Spinal cord (tissue), 9 donors: ENCODE measurements at regions not wholly inside any gene's neighbourhood (a gene's known extent, or its start where the extent isn't known, plus 50 kb on each side); places are given as distances from the start of the nearest gene placed in this dataset.

ENCODE experiments used
- DNase-seq, 6 donors: peaks; one replicate each; pipeline versions ENCODE4 v3.0.0 to v3.0.0-alpha.2; 2013 to 2015; ENCODE audit warnings: low spot score in 6 of 6, low read depth in 4 of 6
- H3K27ac ChIP-seq: one replicate; pipeline ENCODE4 v1.5.1; 2013; ENCODE audit warnings: low read depth, low read length, control low read depth
- H3K27me3 ChIP-seq: one replicate; pipeline ENCODE4 v1.6.1; 2013; ENCODE audit warnings: low read length; ENCODE audit not compliant: control insufficient read depth, insufficient read depth
- H3K36me3 ChIP-seq: one replicate; pipeline ENCODE4 v1.6.1; 2013; ENCODE audit warnings: low read length; ENCODE audit not compliant: control insufficient read depth, insufficient read depth
- H3K4me1 ChIP-seq: one replicate; pipeline ENCODE4 v1.6.1; 2013; ENCODE audit warnings: low read length; ENCODE audit not compliant: control insufficient read depth, insufficient read depth
- H3K4me3 ChIP-seq: one replicate; pipeline ENCODE4 v1.5.1; 2013; ENCODE audit warnings: low read depth, low read length, control low read depth
- H3K9me3 ChIP-seq: one replicate; pipeline ENCODE4 v1.6.1; 2013; ENCODE audit warnings: low read length; ENCODE audit not compliant: control insufficient read depth, insufficient read depth
- WGBS: methylation state at CpG from one replicate; pipeline ENCODE4 v1.1.5; 2013; ENCODE audit warnings: missing lambda C conversion rate; ENCODE audit not compliant: insufficient coverage; 5-methylcytosine and 5-hydroxymethylcytosine counted together
- donor health status: healthy.

DNA sequence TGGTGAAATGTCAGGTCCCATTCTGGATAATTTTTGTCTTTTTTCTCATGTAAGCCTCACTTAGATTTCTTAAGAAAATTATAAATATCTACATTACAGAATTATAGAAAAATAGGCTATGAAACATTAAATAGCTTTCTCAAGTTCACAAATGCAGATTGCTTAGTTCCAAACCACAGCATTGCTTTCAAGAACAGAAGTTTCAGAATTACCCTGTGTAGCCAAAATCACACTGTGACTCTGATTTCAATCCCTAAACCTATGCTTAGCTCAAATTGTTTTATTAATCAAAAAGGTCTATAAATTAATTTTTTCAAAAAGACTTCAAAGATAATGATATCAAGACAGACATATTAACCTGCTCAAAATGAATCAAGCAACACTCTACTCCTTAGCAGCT, 881.2 kb upstream of the PCDH20 start:
- no peak overlapping the region for H3K27ac ChIP-seq
- no peaks in the 10 kb centered on the region for H3K9me3 ChIP-seq
- no peak overlapping the region for H3K4me3 ChIP-seq
- no peak for DNase-seq
- H3K4me1 ChIP-seq = no peaks in the 10 kb centered on the region
- H3K36me3 ChIP-seq = no peaks in the 10 kb centered on the region
- H3K27me3 ChIP-seq = no peaks in the 10 kb centered on the region

DNA sequence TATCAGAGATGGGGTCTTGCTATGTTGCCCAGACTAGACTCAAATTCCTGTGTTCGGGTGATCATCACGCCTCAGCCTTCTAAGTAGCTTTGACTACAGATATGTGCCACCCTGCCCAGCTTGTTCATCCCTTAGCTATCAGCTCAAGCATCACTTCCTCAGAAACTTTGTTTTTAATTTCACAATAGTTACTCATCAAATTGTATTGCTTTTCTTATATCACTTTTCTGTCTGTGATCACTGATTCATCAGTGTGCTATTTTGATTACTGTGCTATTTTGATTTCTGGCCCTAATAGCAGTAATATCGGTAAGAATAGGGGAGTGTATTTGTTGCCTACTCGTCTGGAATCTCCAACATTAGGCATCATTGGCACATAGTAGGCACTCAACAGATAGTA, 878.6 kb upstream of the PCDH20 start:
- Histone ChIP-seq H3K9me3 (no peaks in the 10 kb centered on the region), H3K27me3 (no peaks in the 10 kb centered on the region), H3K27ac (no peak overlapping the region), H3K36me3 (no peaks in the 10 kb centered on the region), H3K4me1 (no peaks in the 10 kb centered on the region), H3K4me3 (no peak overlapping the region)
- no peak for DNase-seq
- 96% methylated on average over 2 of the region's 4 CpGs for WGBS

DNA sequence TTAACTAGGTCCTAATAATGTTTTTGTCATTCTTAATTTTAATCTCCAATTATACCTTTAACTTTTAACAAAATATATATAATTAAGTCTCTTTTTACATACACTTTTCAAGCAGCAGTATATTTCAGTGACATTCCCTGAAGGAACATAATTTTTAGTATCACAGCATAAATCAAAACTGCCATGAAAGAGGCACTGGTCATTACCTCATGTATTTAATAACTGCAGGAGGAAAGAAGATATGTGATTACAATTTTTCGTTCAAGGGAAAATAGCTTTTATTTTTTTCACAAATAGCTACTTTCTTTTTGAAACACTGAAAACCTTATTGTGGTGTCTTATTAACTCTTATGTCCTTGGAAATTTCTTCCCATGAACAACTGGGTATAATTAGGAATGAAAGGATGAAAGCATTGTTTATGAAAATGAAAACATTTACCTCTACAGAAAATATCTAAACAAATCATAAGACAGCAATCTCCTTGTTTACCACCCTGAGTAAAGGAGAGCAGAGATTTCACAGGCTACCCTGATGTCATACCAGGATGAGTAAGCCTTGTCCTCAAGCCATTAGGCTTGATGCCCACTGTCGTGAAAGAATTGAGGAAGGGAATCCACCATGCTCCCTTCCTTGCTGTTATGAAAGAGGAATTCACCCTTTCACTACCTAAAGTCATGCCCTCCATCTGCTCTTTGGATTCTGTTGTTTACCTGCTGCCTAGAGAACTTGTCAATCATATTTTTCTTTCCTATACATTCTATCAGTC, 877.2 kb upstream of the PCDH20 start:
- WGBS = no CpG with 5 or more reads among the region's 2 CpGs
- no peaks in the 10 kb centered on the region for H3K9me3 ChIP-seq
- no peaks in the 10 kb centered on the region for H3K4me1 ChIP-seq
- no peak overlapping the region for H3K27ac ChIP-seq
- no peaks in the 10 kb centered on the region for H3K27me3 ChIP-seq
- no peaks in the 10 kb centered on the region for H3K36me3 ChIP-seq
- H3K4me3 ChIP-seq = no peak overlapping the region
- DNase-seq = no peak

DNA sequence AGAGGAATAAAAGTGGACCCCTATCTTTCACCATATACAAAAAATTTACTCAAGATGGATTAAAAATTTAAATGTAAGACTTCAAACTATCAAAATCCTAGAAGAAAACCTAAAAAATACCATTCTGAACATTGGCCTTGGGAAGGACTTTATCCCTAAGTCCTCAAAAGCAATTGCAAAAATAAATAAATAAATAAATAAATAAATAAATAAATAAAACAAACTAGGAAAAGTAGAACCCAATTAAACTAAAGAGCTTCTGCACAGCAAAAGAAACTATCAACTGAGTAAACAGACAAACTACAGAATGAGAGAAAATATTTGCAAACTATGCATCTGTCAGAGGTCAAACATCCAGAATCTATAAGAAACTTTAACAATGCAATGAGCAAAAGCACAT, 874.9 kb upstream of the PCDH20 start:
- H3K9me3 ChIP-seq = no peaks in the 10 kb centered on the region
- H3K27ac ChIP-seq = no peak overlapping the region
- no peak overlapping the region for H3K4me3 ChIP-seq
- H3K27me3 ChIP-seq = no peaks in the 10 kb centered on the region
- no peaks in the 10 kb centered on the region for H3K36me3 ChIP-seq
- no peak for DNase-seq
- H3K4me1 ChIP-seq = no peaks in the 10 kb centered on the region

DNA sequence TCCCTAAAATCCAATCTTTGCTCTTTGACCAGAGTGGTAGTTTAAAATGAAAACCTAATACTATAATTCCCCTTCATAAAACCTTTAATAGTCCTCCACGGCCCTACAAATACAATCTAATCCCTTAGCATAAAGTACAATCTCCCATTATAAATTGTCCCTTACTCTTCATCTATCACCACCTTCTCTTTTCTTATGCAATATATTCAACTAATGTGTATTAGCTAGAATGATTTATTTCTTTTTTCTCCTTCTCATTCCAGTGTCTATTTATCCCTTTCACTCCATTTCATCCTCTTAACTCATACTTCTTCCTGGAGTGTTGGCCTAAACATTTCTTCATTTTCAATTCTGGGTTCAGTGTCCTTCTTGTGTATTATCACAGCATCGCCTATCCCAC, 872.1 kb upstream of the PCDH20 start:
- H3K36me3 ChIP-seq = no peaks in the 10 kb centered on the region
- DNase-seq = no peak
- no peak overlapping the region for H3K4me3 ChIP-seq
- no peak overlapping the region for H3K27ac ChIP-seq
- no peaks in the 10 kb centered on the region for H3K27me3 ChIP-seq
- no CpG with 5 or more reads among the region's 2 CpGs for WGBS
- no peaks in the 10 kb centered on the region for H3K9me3 ChIP-seq
- no peaks in the 10 kb centered on the region for H3K4me1 ChIP-seq

DNA sequence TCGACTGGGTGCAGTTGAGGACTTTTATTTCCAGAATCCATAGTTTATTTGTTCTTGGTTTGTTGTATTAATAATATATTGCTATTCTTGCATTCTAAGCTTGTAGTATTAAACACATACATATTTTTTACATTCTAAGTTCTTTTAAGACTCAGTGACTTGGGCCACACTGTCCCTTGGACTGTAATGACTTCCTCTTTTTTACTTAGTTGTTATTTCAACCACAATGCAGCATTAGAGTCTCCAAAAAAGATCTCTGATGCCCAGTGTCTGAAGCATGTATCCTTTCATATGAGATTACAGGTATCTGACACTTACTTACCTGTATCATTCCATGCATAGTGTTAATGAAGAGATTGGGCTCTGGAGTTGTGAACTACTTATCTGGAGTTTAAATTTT, 864.9 kb upstream of the PCDH20 start:
- WGBS = no CpG with 5 or more reads among the region's 1 CpG

DNA sequence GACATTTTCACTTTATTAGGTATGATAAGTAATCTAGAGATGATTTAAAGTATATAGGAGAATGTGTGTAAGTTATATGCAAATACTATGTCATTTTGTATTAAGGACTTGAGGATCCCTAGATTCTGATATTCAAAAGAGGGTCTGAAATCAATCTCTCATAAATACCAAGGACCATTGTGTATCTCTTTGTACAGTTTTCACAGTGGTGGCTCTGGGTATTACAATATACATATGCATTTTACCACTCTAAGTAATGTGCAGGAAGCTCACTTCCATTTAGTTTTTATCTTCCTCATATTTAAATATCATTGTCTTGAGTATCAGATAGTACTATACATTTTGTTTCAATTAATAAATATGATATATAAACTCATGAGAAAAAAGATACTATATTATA, 862.6 kb upstream of the PCDH20 start:
- Histone ChIP-seq H3K9me3 (no peaks in the 10 kb centered on the region), H3K36me3 (no peaks in the 10 kb centered on the region), H3K4me3 (no peak overlapping the region), H3K4me1 (no peaks in the 10 kb centered on the region), H3K27ac (no peak overlapping the region), H3K27me3 (no peaks in the 10 kb centered on the region)
- no peak for DNase-seq

More for the DNA sequence above, 864.9 kb upstream of the PCDH20 start:
- DNase-seq = no peak
- Histone ChIP-seq H3K36me3 (no peaks in the 10 kb centered on the region), H3K27ac (no peak overlapping the region), H3K27me3 (no peaks in the 10 kb centered on the region), H3K9me3 (no peaks in the 10 kb centered on the region), H3K4me3 (no peak overlapping the region), H3K4me1 (no peaks in the 10 kb centered on the region)

DNA sequence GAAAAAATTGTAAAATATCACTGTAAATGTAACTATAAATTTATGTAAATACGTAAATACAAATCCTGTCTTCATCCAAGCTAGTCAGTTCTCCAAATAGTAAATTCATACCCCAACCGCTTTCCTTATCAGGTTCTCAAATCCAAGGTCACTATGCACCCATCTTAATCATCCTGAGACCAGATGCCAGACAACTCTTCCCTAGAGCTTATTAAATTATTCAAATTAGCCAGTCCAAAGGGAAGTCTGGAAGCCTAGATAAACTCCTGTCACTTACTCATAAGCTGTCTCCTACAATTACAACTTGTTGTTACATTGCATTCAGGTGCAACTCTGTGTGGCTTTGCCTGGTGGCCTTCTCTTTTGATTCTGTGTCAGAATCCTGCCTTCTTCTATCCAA, 836.1 kb upstream of the PCDH20 start:
- Histone ChIP-seq H3K4me3 (no peak overlapping the region), H3K4me1 (no peaks in the 10 kb centered on the region), H3K27ac (no peak overlapping the region), H3K36me3 (no peaks in the 10 kb centered on the region), H3K27me3 (no peaks in the 10 kb centered on the region), H3K9me3 (no peaks in the 10 kb centered on the region)
- DNase-seq = no peak
- WGBS = no CpG with 5 or more reads among the region's 2 CpGs

DNA sequence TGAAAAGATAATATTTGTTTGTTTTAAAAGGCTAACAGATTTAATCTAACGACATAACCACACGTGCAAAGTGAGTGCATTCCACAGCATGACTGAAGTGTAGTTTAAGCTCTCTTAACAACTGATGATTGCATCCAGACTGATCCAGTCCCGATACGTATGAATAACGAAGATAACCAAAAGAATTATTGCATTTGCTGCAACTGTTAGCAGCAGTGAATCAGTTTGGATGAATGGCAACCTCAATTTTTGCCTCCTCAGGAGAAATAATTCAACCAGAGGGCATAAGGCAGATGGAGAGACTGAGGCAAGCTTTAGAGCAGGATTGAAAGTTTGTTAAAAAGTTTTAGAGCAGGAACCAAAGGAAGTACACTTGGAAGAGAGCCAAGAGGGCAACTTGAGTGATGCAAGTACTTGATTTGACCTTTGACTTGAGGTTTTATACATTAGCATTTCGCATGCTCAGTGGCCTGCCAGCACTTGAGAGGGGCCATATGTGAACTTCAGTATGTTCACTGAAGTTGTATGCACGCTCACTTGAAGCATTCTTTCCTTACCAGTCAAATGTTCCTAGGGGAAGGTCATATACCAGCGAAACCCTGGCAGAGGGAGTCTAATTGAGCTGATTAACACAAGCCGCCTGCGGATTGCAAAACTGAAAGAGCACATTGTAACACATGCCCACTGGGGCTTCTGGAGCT, 835.0 kb upstream of the PCDH20 start:
- Histone ChIP-seq H3K27me3 (no peaks in the 10 kb centered on the region), H3K36me3 (no peaks in the 10 kb centered on the region), H3K4me1 (no peaks in the 10 kb centered on the region), H3K9me3 (no peaks in the 10 kb centered on the region), H3K27ac (no peak overlapping the region), H3K4me3 (no peak overlapping the region)
- WGBS = 70% methylated on average over 3 of the region's 10 CpGs
- no peak for DNase-seq

DNA sequence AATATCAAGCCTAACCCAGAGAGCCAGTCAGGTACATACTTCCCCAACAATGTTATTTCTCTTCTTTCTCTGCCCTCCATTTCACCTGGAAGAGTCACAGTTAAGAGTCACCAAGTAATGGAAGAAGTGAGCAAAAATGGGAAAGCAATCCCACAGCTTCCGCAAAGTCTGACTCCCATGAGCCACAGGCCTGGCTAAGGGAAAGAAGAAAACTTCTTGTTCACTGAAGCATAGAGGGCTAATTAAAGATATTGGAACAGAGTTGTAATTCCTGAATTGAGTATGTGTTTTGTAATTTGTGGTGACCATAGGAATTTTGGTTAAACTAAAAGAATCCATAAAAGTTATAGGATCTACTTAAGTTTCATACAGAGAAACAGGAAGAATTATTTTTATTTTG, 830.9 kb upstream of the PCDH20 start:
- H3K4me1 ChIP-seq = no peaks in the 10 kb centered on the region
- no CpG with 5 or more reads among the region's 1 CpG for WGBS
- no peak for DNase-seq

More for the DNA sequence above, 830.9 kb upstream of the PCDH20 start:
- H3K36me3 ChIP-seq = no peaks in the 10 kb centered on the region
- H3K27me3 ChIP-seq = no peaks in the 10 kb centered on the region
- no peaks in the 10 kb centered on the region for H3K9me3 ChIP-seq
- H3K27ac ChIP-seq = no peak overlapping the region
- H3K4me3 ChIP-seq = no peak overlapping the region
